ENCODE measurements at regions not wholly inside any gene's neighbourhood (a gene's known extent, or its start where the extent isn't known, plus 50 kb on each side); places are given as distances from the start of the nearest gene placed in this dataset.

GRCh38 chr21:39016740-39017315 lies 166.4 kb downstream of the PSMG1 start (continued):
- TF ChIP-seq SUPT20H (IDR thresholded peaks at IDR 0.05; ENCODE audit: borderline replicate concordance, control insufficient read depth, low read depth, low read length), result no peak
- TF ChIP-seq, protein P1, sequence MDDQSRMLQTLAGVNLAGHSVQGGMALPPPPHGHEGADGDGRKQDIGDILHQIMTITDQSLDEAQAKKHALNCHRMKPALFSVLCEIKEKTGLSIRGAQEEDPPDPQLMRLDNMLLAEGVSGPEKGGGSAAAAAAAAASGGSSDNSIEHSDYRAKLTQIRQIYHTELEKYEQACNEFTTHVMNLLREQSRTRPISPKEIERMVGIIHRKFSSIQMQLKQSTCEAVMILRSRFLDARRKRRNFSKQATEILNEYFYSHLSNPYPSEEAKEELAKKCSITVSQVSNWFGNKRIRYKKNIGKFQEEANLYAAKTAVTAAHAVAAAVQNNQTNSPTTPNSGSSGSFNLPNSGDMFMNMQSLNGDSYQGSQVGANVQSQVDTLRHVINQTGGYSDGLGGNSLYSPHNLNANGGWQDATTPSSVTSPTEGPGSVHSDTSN (IDR thresholded peaks at IDR 0.05; ENCODE audit: insufficient replicate concordance, low read depth, low read length), result no peak
- TF ChIP-seq EED (IDR thresholded peaks at IDR 0.05; ENCODE audit: low read depth), result 0 out of 2 replicates have a peak, but pooled peaks have one; percentile 36
- TF ChIP-seq, protein P2, sequence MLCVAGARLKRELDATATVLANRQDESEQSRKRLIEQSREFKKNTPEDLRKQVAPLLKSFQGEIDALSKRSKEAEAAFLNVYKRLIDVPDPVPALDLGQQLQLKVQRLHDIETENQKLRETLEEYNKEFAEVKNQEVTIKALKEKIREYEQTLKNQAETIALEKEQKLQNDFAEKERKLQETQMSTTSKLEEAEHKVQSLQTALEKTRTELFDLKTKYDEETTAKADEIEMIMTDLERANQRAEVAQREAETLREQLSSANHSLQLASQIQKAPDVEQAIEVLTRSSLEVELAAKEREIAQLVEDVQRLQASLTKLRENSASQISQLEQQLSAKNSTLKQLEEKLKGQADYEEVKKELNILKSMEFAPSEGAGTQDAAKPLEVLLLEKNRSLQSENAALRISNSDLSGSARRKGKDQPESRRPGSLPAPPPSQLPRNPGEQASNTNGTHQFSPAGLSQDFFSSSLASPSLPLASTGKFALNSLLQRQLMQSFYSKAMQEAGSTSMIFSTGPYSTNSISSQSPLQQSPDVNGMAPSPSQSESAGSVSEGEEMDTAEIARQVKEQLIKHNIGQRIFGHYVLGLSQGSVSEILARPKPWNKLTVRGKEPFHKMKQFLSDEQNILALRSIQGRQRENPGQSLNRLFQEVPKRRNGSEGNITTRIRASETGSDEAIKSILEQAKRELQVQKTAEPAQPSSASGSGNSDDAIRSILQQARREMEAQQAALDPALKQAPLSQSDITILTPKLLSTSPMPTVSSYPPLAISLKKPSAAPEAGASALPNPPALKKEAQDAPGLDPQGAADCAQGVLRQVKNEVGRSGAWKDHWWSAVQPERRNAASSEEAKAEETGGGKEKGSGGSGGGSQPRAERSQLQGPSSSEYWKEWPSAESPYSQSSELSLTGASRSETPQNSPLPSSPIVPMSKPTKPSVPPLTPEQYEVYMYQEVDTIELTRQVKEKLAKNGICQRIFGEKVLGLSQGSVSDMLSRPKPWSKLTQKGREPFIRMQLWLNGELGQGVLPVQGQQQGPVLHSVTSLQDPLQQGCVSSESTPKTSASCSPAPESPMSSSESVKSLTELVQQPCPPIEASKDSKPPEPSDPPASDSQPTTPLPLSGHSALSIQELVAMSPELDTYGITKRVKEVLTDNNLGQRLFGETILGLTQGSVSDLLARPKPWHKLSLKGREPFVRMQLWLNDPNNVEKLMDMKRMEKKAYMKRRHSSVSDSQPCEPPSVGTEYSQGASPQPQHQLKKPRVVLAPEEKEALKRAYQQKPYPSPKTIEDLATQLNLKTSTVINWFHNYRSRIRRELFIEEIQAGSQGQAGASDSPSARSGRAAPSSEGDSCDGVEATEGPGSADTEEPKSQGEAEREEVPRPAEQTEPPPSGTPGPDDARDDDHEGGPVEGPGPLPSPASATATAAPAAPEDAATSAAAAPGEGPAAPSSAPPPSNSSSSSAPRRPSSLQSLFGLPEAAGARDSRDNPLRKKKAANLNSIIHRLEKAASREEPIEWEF (IDR thresholded peaks at IDR 0.05; ENCODE audit: insufficient replicate concordance, low read depth, low read length), result no peak

GRCh38 chr21:39014747-39015146 lies 168.5 kb downstream of the PSMG1 start:
- SMC1A ChIA-PET (ENCODE audit: uncharacterized antibody, unreplicated experiment), result no interaction called here
- no peaks in the 10 kb centered on the region; a peak in 1 of 4 replicates for H3K27me3 ChIP-seq (replicated peaks in 1 of 2; ENCODE audit: control insufficient read depth in 2 of 2, insufficient read depth in 2 of 2, low read length in 1 of 2)
- H3K4me3 ChIP-seq, result no peak overlapping the region
- in situ Hi-C loops (cut with MboI), result no loop called here
- WGBS (ENCODE audit: insufficient coverage, insufficient replicate concordance, low lambda C conversion rate, missing lambda C conversion rate), result 39% methylated on average over 9 of the region's 9 CpGs
- H3K79me2 ChIP-seq (ENCODE audit: control insufficient read depth, insufficient read depth, low read length), result no peaks in the 10 kb centered on the region
- ATAC-seq, result no peak
- H3K27ac ChIP-seq (ENCODE audit: control insufficient read depth, insufficient read depth), result no peak overlapping the region
- intact Hi-C loops (cut with micrococcal nuclease; ENCODE audit: unreplicated experiment), result no loop called here
- CTCF ChIA-PET, result no interaction called here
- RAD21 ChIA-PET (ENCODE audit: unreplicated experiment), result no interaction called here
- no peak overlapping the region for H3K9ac ChIP-seq (ENCODE audit: control insufficient read depth, insufficient read depth, low read length)
- POLR2A ChIA-PET, result interaction anchor here (0.7 kb wide), 1 partner anchor 48 kb away, joined by 3 read pairs; no protein-coding TSS in a partner anchor
- no peak for DNase-seq (ENCODE audit: low read depth, low spot score)
- no peaks in the 10 kb centered on the region for H3K36me3 ChIP-seq (ENCODE audit: control insufficient read depth in 2 of 2, insufficient read depth in 2 of 2, low read length in 1 of 2)
- FAIRE-seq, result no peak
- no TSS peak for BruUV-seq (replicated peaks)
- H3K4me1 ChIP-seq (ENCODE audit: control insufficient read depth, insufficient read depth, low read length), result no peaks in the 10 kb centered on the region
- H3K4me2 ChIP-seq (ENCODE audit: control insufficient read depth, insufficient read depth), result no peak overlapping the region
- no peaks in the 10 kb centered on the region; the same call in 2 of the 3 replicates for H3K9me3 ChIP-seq (replicated peaks; ENCODE audit: control insufficient read depth, insufficient read depth, low read length)
- H4K20me1 ChIP-seq (ENCODE audit: control insufficient read depth, insufficient read depth), result no peaks in the 10 kb centered on the region
- no peak for TF ChIP-seq IRF4 (IDR thresholded peaks at IDR 0.05; ENCODE audit: low read depth, low read length)
- no peak for TF ChIP-seq EED (IDR thresholded peaks at IDR 0.05; ENCODE audit: low read depth)
- TF ChIP-seq RELB (IDR thresholded peaks at IDR 0.05; ENCODE audit: low read depth), result no peak
- TF ChIP-seq ZNF384 (IDR thresholded peaks at IDR 0.05; ENCODE audit: borderline replicate concordance, low read depth, low read length), result no peak
- no peak overlapping the region for H2AFZ ChIP-seq (ENCODE audit: control insufficient read depth, low read depth, low read length)

Measured in GM12878 (cell line).